Trophoblast cell (in vitro differentiated cells and primary cell): ENCODE measurements at regions not wholly inside any gene's neighbourhood (a gene's known extent, or its start where the extent isn't known, plus 50 kb on each side); places are given as distances from the start of the nearest gene placed in this dataset.

Source experiments
- DNase-seq, 2 donors: peaks; one replicate each; pipeline ENCODE4 v3.0.0-alpha.2; 2016
- H2AFZ ChIP-seq: 2 replicates; pipeline ENCODE4 v1.6.1; 2013; ENCODE audit warnings: low read length, moderate library complexity, mild to moderate bottlenecking; ENCODE audit not compliant: insufficient read depth, poor library complexity
- H2AK5ac ChIP-seq: 2 replicates; pipeline ENCODE4 v1.6.1; 2013; ENCODE audit warnings: mild to moderate bottlenecking, low read length
- H2BK120ac ChIP-seq: 2 replicates; pipeline ENCODE4 v1.6.1; 2013; ENCODE audit warnings: low read length, mild to moderate bottlenecking, moderate library complexity; ENCODE audit not compliant: insufficient read depth, poor library complexity
- H2BK12ac ChIP-seq: 2 replicates; pipeline ENCODE4 v1.6.1; 2013; ENCODE audit warnings: mild to moderate bottlenecking, low read length, moderate library complexity
- H2BK5ac ChIP-seq: 2 replicates; pipeline ENCODE4 v1.6.1; 2013; ENCODE audit warnings: low read length, low read depth, moderate library complexity, mild to moderate bottlenecking; ENCODE audit not compliant: poor library complexity
- H3K14ac ChIP-seq: 2 replicates; pipeline ENCODE4 v1.6.1; 2013; ENCODE audit warnings: mild to moderate bottlenecking, low read length
- H3K18ac ChIP-seq: 2 replicates; pipeline ENCODE4 v1.6.1; 2013; ENCODE audit warnings: mild to moderate bottlenecking, low read length
- H3K23ac ChIP-seq: 2 replicates; pipeline ENCODE4 v1.6.1; 2013; ENCODE audit warnings: low read length
- H3K27ac ChIP-seq: 2 replicates; pipeline ENCODE4 v1.5.1; 2013; ENCODE audit warnings: low read depth, mild to moderate bottlenecking, inconsistent platforms, low read length, moderate library complexity
- H3K27me3 ChIP-seq: 2 replicates; pipeline ENCODE4 v1.6.1; 2013; ENCODE audit warnings: inconsistent platforms, mild to moderate bottlenecking, low read length, moderate library complexity; ENCODE audit not compliant: insufficient read depth
- H3K36me3 ChIP-seq, 2 experiments: 1 replicate in 1 of 2; 2 replicates in 1 of 2; pipeline ENCODE4 v1.6.1; 2013; ENCODE audit warnings: low read length in 2 of 2, mild to moderate bottlenecking in 2 of 2, moderate library complexity in 1 of 2; ENCODE audit not compliant: insufficient read depth in 2 of 2, control insufficient read depth in 1 of 2
- H3K4ac ChIP-seq: 2 replicates; pipeline ENCODE4 v1.6.1; 2013; ENCODE audit warnings: low read depth, mild to moderate bottlenecking, low read length, moderate library complexity
- H3K4me1 ChIP-seq, 2 experiments: 1 replicate in 1 of 2; 2 replicates in 1 of 2; pipeline ENCODE4 v1.6.1; 2013; ENCODE audit warnings: low read length in 2 of 2, mild to moderate bottlenecking in 2 of 2, moderate library complexity in 1 of 2; ENCODE audit not compliant: insufficient read depth in 2 of 2, control insufficient read depth in 1 of 2
- H3K4me2 ChIP-seq: 2 replicates; pipeline ENCODE4 v1.6.1; 2013; ENCODE audit warnings: inconsistent platforms, mild to moderate bottlenecking, low read length, moderate library complexity
- H3K4me3 ChIP-seq: 2 replicates; pipeline ENCODE4 v1.5.1; 2013; ENCODE audit warnings: mild to moderate bottlenecking, low read depth, low read length, inconsistent platforms
- H3K79me1 ChIP-seq: one replicate; pipeline ENCODE4 v1.6.1; 2013; ENCODE audit warnings: low read length
- H3K79me2 ChIP-seq: 2 replicates; pipeline ENCODE4 v1.6.1; 2013; ENCODE audit warnings: low read length, mild to moderate bottlenecking; ENCODE audit not compliant: control insufficient read depth, insufficient read depth, poor library complexity
- H3K9ac ChIP-seq: 2 replicates; pipeline ENCODE4 v1.6.1; 2013; ENCODE audit warnings: mild to moderate bottlenecking, low read length
- H3K9me3 ChIP-seq: 2 replicates; pipeline ENCODE4 v1.6.1; 2013; ENCODE audit warnings: low read depth, mild to moderate bottlenecking, control low read depth, inconsistent platforms, low read length; ENCODE audit not compliant: insufficient read depth
- H4K12ac ChIP-seq: 2 replicates; pipeline ENCODE4 v1.6.1; 2013; ENCODE audit warnings: low read depth, mild to moderate bottlenecking, low read length, moderate library complexity
- H4K8ac ChIP-seq: 2 replicates; pipeline ENCODE4 v1.6.1; 2013; ENCODE audit warnings: low read depth, mild to moderate bottlenecking, low read length, moderate library complexity
- H4K91ac ChIP-seq: one replicate; pipeline ENCODE4 v1.6.1; 2013; ENCODE audit warnings: low read depth, mild to moderate bottlenecking, low read length, moderate library complexity
- WGBS: extraction: QIAGEN DNeasy Blood & Tissue Kit; methylation state at CpG from one replicate; pipeline ENCODE4 v1.1.7; 2013; ENCODE audit warnings: missing lambda C conversion rate; ENCODE audit not compliant: insufficient read length, insufficient coverage; ENCODE audit errors: extremely low coverage; 5-methylcytosine and 5-hydroxymethylcytosine counted together

GRCh38 chr17:65457183-65457582, 104.3 kb downstream of the AXIN2 start:
- no peak overlapping the region for H3K27ac ChIP-seq

DNA sequence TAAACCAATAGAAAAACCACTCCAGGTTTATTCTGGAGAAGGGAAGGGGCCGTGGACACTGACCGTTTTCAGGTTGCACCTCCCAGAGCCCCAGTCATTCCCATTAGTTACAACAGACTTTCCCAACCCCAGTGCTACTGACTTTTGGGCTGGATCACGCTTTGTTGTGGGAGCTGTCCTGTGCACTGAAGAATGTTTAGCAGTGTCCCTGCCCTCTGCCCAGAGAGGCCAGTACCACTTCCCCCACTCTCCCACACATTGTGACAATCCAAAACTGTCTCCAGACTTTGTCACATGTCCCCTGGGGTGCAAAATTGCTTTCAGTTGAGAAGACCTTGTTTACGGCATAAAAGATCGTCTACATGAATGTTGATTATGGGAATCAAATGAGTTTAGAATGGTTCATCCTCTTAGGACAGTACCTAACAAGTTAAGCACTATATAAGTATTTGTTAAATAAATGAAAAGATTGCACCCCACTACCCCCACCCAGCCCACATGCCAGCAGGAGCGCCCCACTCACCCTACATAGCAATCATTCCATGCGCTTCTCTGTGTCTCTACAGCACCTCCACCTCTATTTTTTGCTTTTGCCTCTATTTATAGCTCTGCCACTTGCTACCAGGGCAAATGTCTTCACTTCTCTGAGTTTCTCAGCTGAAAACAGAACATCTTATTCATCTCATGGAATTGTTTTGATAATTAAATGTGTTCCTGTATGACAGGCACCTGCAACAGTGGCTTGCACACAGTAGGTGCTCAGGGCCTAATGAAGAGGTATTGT, 104.9 kb downstream of the AXIN2 start:
- H3K4ac ChIP-seq: no peak overlapping the region
- H2BK5ac ChIP-seq: no peak overlapping the region
- H4K91ac ChIP-seq: no peak overlapping the region
- no peak overlapping the region for H3K14ac ChIP-seq
- peaks cover 1% of the 10 kb centered on the region for H3K9me3 ChIP-seq
- H2BK12ac ChIP-seq: no peak overlapping the region
- peaks cover 12% of the 10 kb centered on the region for H3K79me1 ChIP-seq
- DNase-seq: no peak
- H3K27me3 ChIP-seq: no peaks in the 10 kb centered on the region
- WGBS: no CpG with 5 or more reads among the region's 7 CpGs
- H2AFZ ChIP-seq: no peak overlapping the region
- no peak overlapping the region for H4K12ac ChIP-seq
- no peak overlapping the region for H4K8ac ChIP-seq
- peaks cover 16 to 17% of the 10 kb centered on the region in 2 experiments for H3K4me1 ChIP-seq
- peaks cover 2% of the 10 kb centered on the region for H3K79me2 ChIP-seq
- no peak overlapping the region for H3K4me2 ChIP-seq
- H3K18ac ChIP-seq: no peak overlapping the region
- no peaks in the 10 kb centered on the region for H3K36me3 ChIP-seq
- H3K27ac ChIP-seq: no peak overlapping the region
- no peak overlapping the region for H2AK5ac ChIP-seq
- no peak overlapping the region for H3K4me3 ChIP-seq
- no peak overlapping the region for H3K9ac ChIP-seq
- H2BK120ac ChIP-seq: peak overlapping the region; percentile 23
- H3K23ac ChIP-seq: no peak overlapping the region

More at GRCh38 chr17:65457183-65457582, 104.3 kb downstream of the AXIN2 start:
- no peak overlapping the region for H4K91ac ChIP-seq
- no peak overlapping the region for H3K18ac ChIP-seq
- no peak overlapping the region for H3K4me2 ChIP-seq
- no peak overlapping the region for H3K4ac ChIP-seq
- H3K9me3 ChIP-seq: peaks cover 1% of the 10 kb centered on the region
- H3K4me1 ChIP-seq: peaks cover 16 to 17% of the 10 kb centered on the region in 2 experiments
- H3K79me1 ChIP-seq: peaks cover 12% of the 10 kb centered on the region
- no peak overlapping the region for H2BK12ac ChIP-seq
- H2AFZ ChIP-seq: no peak overlapping the region
- H3K36me3 ChIP-seq: no peaks in the 10 kb centered on the region
- H4K12ac ChIP-seq: no peak overlapping the region
- H3K79me2 ChIP-seq: peaks cover 2% of the 10 kb centered on the region
- DNase-seq: no peak
- WGBS: no CpG with 5 or more reads among the region's 3 CpGs
- no peak overlapping the region for H4K8ac ChIP-seq
- H2AK5ac ChIP-seq: no peak overlapping the region
- no peak overlapping the region for H3K23ac ChIP-seq
- H2BK5ac ChIP-seq: no peak overlapping the region
- no peak overlapping the region for H3K4me3 ChIP-seq
- no peak overlapping the region for H3K9ac ChIP-seq
- no peaks in the 10 kb centered on the region for H3K27me3 ChIP-seq
- H3K14ac ChIP-seq: no peak overlapping the region
- no peak overlapping the region for H2BK120ac ChIP-seq

DNA sequence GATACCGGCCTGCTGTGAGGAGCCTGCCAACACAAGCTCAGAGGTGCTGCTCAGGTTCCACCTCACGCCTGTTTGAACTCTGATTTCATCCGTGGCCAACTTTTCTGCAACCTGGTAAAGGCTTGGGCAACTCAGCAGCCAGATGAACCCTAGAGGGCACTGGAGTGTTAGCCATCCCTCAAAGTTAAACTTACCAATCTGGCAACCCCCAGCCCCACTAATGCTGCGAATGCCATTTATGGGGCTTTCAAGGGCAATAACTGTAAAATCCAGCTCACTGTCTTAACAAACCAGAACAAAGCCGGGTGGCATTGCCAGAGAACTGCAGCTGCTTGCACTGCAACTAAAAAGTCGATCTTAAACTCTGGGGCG, 105.5 kb downstream of the AXIN2 start:
- no CpG with 5 or more reads among the region's 7 CpGs for WGBS
- H2BK120ac ChIP-seq: peak overlapping the region; percentile 23
- H3K23ac ChIP-seq: no peak overlapping the region
- H3K18ac ChIP-seq: no peak overlapping the region
- DNase-seq: no peak
- no peak overlapping the region for H2AFZ ChIP-seq
- H3K36me3 ChIP-seq: no peaks in the 10 kb centered on the region
- no peak overlapping the region for H3K4ac ChIP-seq
- H3K9ac ChIP-seq: no peak overlapping the region
- H3K27ac ChIP-seq: no peak overlapping the region
- no peak overlapping the region for H3K4me3 ChIP-seq
- no peak overlapping the region for H4K8ac ChIP-seq
- H3K4me2 ChIP-seq: no peak overlapping the region
- no peak overlapping the region for H2BK12ac ChIP-seq
- peaks cover 6% of the 10 kb centered on the region for H3K79me1 ChIP-seq
- H4K91ac ChIP-seq: no peak overlapping the region
- H4K12ac ChIP-seq: no peak overlapping the region
- H2BK5ac ChIP-seq: no peak overlapping the region
- no peaks in the 10 kb centered on the region for H3K79me2 ChIP-seq
- peaks cover 1% of the 10 kb centered on the region for H3K9me3 ChIP-seq
- no peak overlapping the region for H3K14ac ChIP-seq
- no peaks in the 10 kb centered on the region for H3K27me3 ChIP-seq
- H3K4me1 ChIP-seq: peaks cover 14 to 15% of the 10 kb centered on the region in 2 experiments
- H2AK5ac ChIP-seq: no peak overlapping the region

DNA sequence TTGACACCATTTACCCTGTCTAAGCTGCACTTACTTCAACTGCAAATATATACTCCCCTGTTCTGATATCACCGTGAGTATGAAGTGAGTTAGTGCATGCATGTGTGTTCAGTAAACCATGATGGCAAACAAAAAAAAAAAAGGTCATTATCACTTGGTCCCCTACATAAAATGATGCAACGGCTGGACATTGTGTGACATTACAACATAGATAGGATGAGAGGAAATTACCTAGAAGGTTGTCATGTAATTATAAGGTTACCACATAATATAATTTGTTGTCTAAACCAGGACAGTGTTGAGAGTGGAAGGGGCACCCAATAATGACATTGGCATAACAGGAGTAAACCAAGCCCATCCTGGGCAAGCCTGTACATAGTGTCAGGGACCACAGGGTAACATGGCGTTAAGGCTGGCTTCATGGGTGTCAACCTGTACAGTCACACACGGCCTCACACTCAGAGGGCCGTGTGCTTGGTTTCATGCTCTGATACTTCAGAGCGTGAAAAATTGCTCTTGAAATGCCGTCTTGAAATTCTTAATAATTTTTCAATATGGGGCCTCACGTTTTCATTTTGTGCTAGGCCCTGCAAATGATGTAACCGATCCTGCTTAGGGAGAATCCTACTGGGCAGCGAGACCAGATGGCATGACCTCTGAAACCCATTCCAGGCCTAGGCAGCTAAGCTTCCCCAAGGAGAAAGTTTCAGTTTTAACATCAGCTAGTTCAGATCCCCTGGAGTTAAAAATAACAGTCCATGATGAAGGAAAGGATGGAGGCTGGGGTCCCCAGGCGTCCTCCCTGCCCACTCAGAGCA, 106.1 kb downstream of the AXIN2 start:
- H3K4me3 ChIP-seq: no peak overlapping the region
- no peak overlapping the region for H3K27ac ChIP-seq
- no peak overlapping the region for H3K4ac ChIP-seq
- no peaks in the 10 kb centered on the region for H3K79me2 ChIP-seq
- H3K36me3 ChIP-seq: no peaks in the 10 kb centered on the region
- H3K27me3 ChIP-seq: no peaks in the 10 kb centered on the region
- peaks cover 10 to 13% of the 10 kb centered on the region in 2 experiments for H3K4me1 ChIP-seq
- H2BK120ac ChIP-seq: no peak overlapping the region
- H2AK5ac ChIP-seq: no peak overlapping the region
- H3K9me3 ChIP-seq: peaks cover 1% of the 10 kb centered on the region
- H4K8ac ChIP-seq: no peak overlapping the region
- H3K14ac ChIP-seq: no peak overlapping the region
- H3K18ac ChIP-seq: no peak overlapping the region
- H3K79me1 ChIP-seq: peaks cover 5% of the 10 kb centered on the region
- H3K4me2 ChIP-seq: no peak overlapping the region
- no peak for DNase-seq
- no peak overlapping the region for H4K91ac ChIP-seq
- no peak overlapping the region for H4K12ac ChIP-seq
- no peak overlapping the region for H2BK12ac ChIP-seq
- H3K23ac ChIP-seq: no peak overlapping the region
- H2BK5ac ChIP-seq: no peak overlapping the region
- H2AFZ ChIP-seq: no peak overlapping the region
- H3K9ac ChIP-seq: no peak overlapping the region
- no CpG with 5 or more reads among the region's 11 CpGs for WGBS
